Stimulated activated naive CD8-positive, alpha-beta T cell treated with anti-CD3 and anti-CD28 coated beads, Interleukin-15, Interleukin-2, amounts not matched to agents 100 U/mL and 50 U/mL, for 24 hours (primary cell): ENCODE measurements at regions not wholly inside any gene's neighbourhood (a gene's known extent, or its start where the extent isn't known, plus 50 kb on each side); places are given as distances from the start of the nearest gene placed in this dataset.
"Not testable (repeated sequence)": the region's sequence is repeated elsewhere in the genome, so short reads cannot be mapped to it uniquely, and the experiment has no call there.

Source experiments
- ATAC-seq: fragments of 150-1000 bp; cut with Tn5 transposase; one replicate; pipeline ENCODE4 v1.10.0; 2021
- DNase-seq: peaks from one replicate; pipeline ENCODE4 v3.0.0; 2021

- no peak for ATAC-seq
- DNase-seq: no peak
Observed at GRCh38 chr11:116373104-116373944, 399.5 kb downstream of the BUD13 start.

GRCh38 chr11:116371146-116371545, 401.6 kb downstream of the BUD13 start:
- no peak for ATAC-seq
- no peak for DNase-seq

- DNase-seq (no peak), ATAC-seq (no peak)
Observed at GRCh38 chr11:116368784-116369183, 404.0 kb downstream of the BUD13 start.

GRCh38 chr11:116366980-116367645, 405.7 kb downstream of the BUD13 start:
- DNase-seq (no peak), ATAC-seq (no peak)

- ATAC-seq: no peak
- DNase-seq: no peak
Observed at GRCh38 chr11:116366451-116366850, 406.3 kb downstream of the BUD13 start.

GRCh38 chr11:116364925-116365324, 407.9 kb downstream of the BUD13 start:
- not testable (repeated sequence) for ATAC-seq

GRCh38 chr11:116364348-116364747, 408.4 kb downstream of the BUD13 start:
- ATAC-seq: no peak
- no peak for DNase-seq

More at GRCh38 chr11:116364925-116365324, 407.9 kb downstream of the BUD13 start:
- not testable (repeated sequence) for DNase-seq

- DNase-seq (no peak), ATAC-seq (no peak)
Observed at GRCh38 chr11:116360221-116360941, 412.4 kb downstream of the BUD13 start.

- DNase-seq (no peak), ATAC-seq (no peak)
Observed at GRCh38 chr11:116357784-116358544, 414.8 kb downstream of the BUD13 start.

GRCh38 chr11:116356451-116356850, 416.3 kb downstream of the BUD13 start:
- ATAC-seq (no peak), DNase-seq (no peak)

GRCh38 chr11:116355104-116355503, 417.7 kb downstream of the BUD13 start:
- DNase-seq (no peak), ATAC-seq (no peak)

GRCh38 chr11:116353589-116353988, 419.2 kb downstream of the BUD13 start:
- ATAC-seq: no peak
- no peak for DNase-seq

- no peak for ATAC-seq
- no peak for DNase-seq
Observed at GRCh38 chr11:116352881-116353280, 419.9 kb downstream of the BUD13 start.

- ATAC-seq: no peak
Observed at GRCh38 chr11:116348226-116348625, 424.6 kb downstream of the BUD13 start.

GRCh38 chr11:116345575-116345974, 427.2 kb downstream of the BUD13 start:
- ATAC-seq (no peak), DNase-seq (no peak)

More at GRCh38 chr11:116348226-116348625, 424.6 kb downstream of the BUD13 start:
- DNase-seq: no peak

GRCh38 chr11:116344601-116345000, 428.2 kb downstream of the BUD13 start:
- DNase-seq: no peak
- no peak for ATAC-seq

- DNase-seq (no peak), ATAC-seq (no peak)
Observed at GRCh38 chr11:116343270-116343669, 429.5 kb downstream of the BUD13 start.

GRCh38 chr11:116342148-116342547, 430.6 kb downstream of the BUD13 start:
- DNase-seq (no peak), ATAC-seq (no peak)

- DNase-seq: no peak
- ATAC-seq: no peak
Observed at GRCh38 chr11:116339306-116340098, 433.3 kb downstream of the BUD13 start.

- not testable (repeated sequence) for ATAC-seq, DNase-seq
Observed at GRCh38 chr11:116338500-116338899, 434.3 kb downstream of the BUD13 start.

- ATAC-seq: no peak
Observed at GRCh38 chr11:116336540-116336939, 436.2 kb downstream of the BUD13 start.

More at GRCh38 chr11:116336540-116336939, 436.2 kb downstream of the BUD13 start:
- no peak for DNase-seq
